GM12891 (cell line): ENCODE measurements at regions not wholly inside any gene's neighbourhood (a gene's known extent, or its start where the extent isn't known, plus 50 kb on each side); places are given as distances from the start of the nearest gene placed in this dataset.

Experiments used
- PAX5 ChIP-seq: IDR thresholded peaks from 2 replicates; pipeline ENCODE4 v1.6.1; 2011; ENCODE audit warnings: low read length, moderate library complexity, mild to moderate bottlenecking; ENCODE audit not compliant: insufficient read depth, severe bottlenecking
- POLR2A ChIP-seq: IDR thresholded peaks from 2 replicates; pipeline ENCODE4 v1.6.1; 2011; ENCODE audit warnings: low read depth, low read length, control low read depth
- POLR2AphosphoS5 ChIP-seq: IDR thresholded peaks from 2 replicates; pipeline ENCODE4 v1.6.1; 2011; ENCODE audit warnings: low read depth, low read length, control low read depth
- POU2F2 ChIP-seq: IDR thresholded peaks from 2 replicates; pipeline ENCODE4 v1.6.1; 2011; ENCODE audit warnings: low read depth, mild to moderate bottlenecking, control low read depth, low read length, moderate library complexity
- TAF1 ChIP-seq: IDR thresholded peaks from 2 replicates; pipeline ENCODE4 v1.6.1; 2011; ENCODE audit warnings: low read depth, low read length, control low read depth

DNA sequence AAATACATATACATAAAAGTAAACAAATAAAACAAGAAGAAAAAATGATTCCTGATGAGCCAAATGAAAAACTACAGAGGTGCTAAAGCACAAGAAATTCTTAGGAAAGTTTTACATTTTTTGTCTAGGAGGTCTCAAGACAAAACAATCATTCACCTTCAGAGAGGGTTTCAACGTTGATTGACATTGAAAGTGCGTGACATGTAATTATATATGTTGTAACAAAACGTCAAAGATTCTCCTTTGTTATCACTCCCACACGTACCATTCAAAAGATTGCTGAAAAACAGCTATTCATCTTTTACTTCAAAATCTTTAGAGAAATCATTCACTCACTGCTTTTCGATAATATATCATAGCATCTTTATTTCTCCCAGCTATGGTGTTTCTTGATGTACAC lies 375.9 kb downstream of the NEBL start:
- TF ChIP-seq POLR2A (no peak), POLR2AphosphoS5 (no peak), POU2F2 (no peak), PAX5 (no peak), TAF1 (no peak)
